ENCODE measurements at regions not wholly inside any gene's neighbourhood (a gene's known extent, or its start where the extent isn't known, plus 50 kb on each side); places are given as distances from the start of the nearest gene placed in this dataset.

- H3K36me3 ChIP-seq (ENCODE audit: control insufficient read depth, insufficient read depth, low read length): no peaks in the 10 kb centered on the region
- DNase-seq (ENCODE audit: extremely low read depth in 1 of 4, low spot score in 3 of 4) (peak in 2 of 4 experiments; percentile 21 to 23), ATAC-seq (0 out of 3 replicates have a peak, but pooled peaks have one; percentile 15), FAIRE-seq (no peak)
- no peak overlapping the region for H3K4me3 ChIP-seq
- no peaks in the 10 kb centered on the region for H3K9me3 ChIP-seq (replicated peaks; ENCODE audit: control insufficient read depth, insufficient read depth, low read depth, low read length)
- intact Hi-C loops (cut with micrococcal nuclease) (no loop called here), in situ Hi-C loops (cut with MboI) (no loop called here)
- no peak overlapping the region for H3K4me2 ChIP-seq (ENCODE audit: insufficient read depth, low read length)
- H3K27me3 ChIP-seq (ENCODE audit: control insufficient read depth in 2 of 2, insufficient read depth in 2 of 2, low read length in 2 of 2): peaks cover 17 to 19% of the 10 kb centered on the region in 2 experiments; a peak in 4 of 5 replicates
- ChIA-PET POLR2A (no interaction called here), CTCF (ENCODE audit: low intra/inter-chr PET ratio) (no interaction called here)
- no peak overlapping the region for H2AFZ ChIP-seq (ENCODE audit: low read depth, low read length)
- H3K9ac ChIP-seq (ENCODE audit: insufficient read depth in 1 of 2, low read depth in 2 of 2, low read length in 2 of 2): no peak overlapping the region
- BruUV-seq (replicated peaks): no TSS peak
- H3K4me1 ChIP-seq (replicated peaks in 1 of 2; ENCODE audit: control insufficient read depth in 2 of 2, insufficient read depth in 2 of 2, low read length in 2 of 2): peaks cover 0 to 2% of the 10 kb centered on the region in 2 experiments; a peak in 1 of 5 replicates
- TF ChIP-seq FOSL1 (tag; conservative IDR thresholded peaks at IDR 0.05) (peak; percentile 37), ZNF778 (CRISPR knock-in tag; IDR thresholded peaks at IDR 0.05) (no peak)
- no peaks in the 10 kb centered on the region for H3K9me1 ChIP-seq (ENCODE audit: control insufficient read depth, insufficient read depth, low read length)
- H3K27ac ChIP-seq (ENCODE audit: extremely low read depth, low read depth, low read length): no peak overlapping the region
- no peaks in the 10 kb centered on the region for H4K20me1 ChIP-seq (replicated peaks; ENCODE audit: control insufficient read depth, insufficient read depth, low read length)
- no peaks in the 10 kb centered on the region for H3K79me2 ChIP-seq (ENCODE audit: control insufficient read depth, insufficient read depth, low read length)
Observed at GRCh38 chr3:15151166-15151565, 52.2 kb upstream of the RBSN start.

GRCh38 chr3:15152184-15152583 lies 53.2 kb upstream of the RBSN start:
- Histone ChIP-seq H3K9me1 (ENCODE audit: control insufficient read depth, insufficient read depth, low read length) (no peaks in the 10 kb centered on the region), H3K27ac (ENCODE audit: extremely low read depth, low read depth, low read length) (no peak overlapping the region), H3K9ac (ENCODE audit: insufficient read depth in 1 of 2, low read depth in 2 of 2, low read length in 2 of 2) (no peak overlapping the region), H3K79me2 (ENCODE audit: control insufficient read depth, insufficient read depth, low read length) (no peaks in the 10 kb centered on the region), H3K9me3 (replicated peaks; ENCODE audit: control insufficient read depth, insufficient read depth, low read depth, low read length) (peaks cover under 1% of the 10 kb centered on the region; the same call in 1 of the 2 replicates), H4K20me1 (replicated peaks; ENCODE audit: control insufficient read depth, insufficient read depth, low read length) (no peaks in the 10 kb centered on the region), H3K4me1 (replicated peaks in 1 of 2; ENCODE audit: control insufficient read depth in 2 of 2, insufficient read depth in 2 of 2, low read length in 2 of 2) (peaks cover 0 to 2% of the 10 kb centered on the region in 2 experiments; a peak in 1 of 5 replicates), H3K36me3 (ENCODE audit: control insufficient read depth, insufficient read depth, low read length) (no peaks in the 10 kb centered on the region), H3K4me3 (no peak overlapping the region), H3K27me3 (ENCODE audit: control insufficient read depth in 2 of 2, insufficient read depth in 2 of 2, low read length in 2 of 2) (peaks cover 13% of the 10 kb centered on the region in 2 experiments; a peak in 4 of 5 replicates), H3K4me2 (ENCODE audit: insufficient read depth, low read length) (no peak overlapping the region), H2AFZ (ENCODE audit: low read depth, low read length) (no peak overlapping the region)
- CTCF ChIA-PET (ENCODE audit: low intra/inter-chr PET ratio): no interaction called here
- POLR2A ChIA-PET: interaction anchor here (1.1 kb wide), 1 partner anchor 9 kb away, joined by 3 read pairs; no protein-coding TSS in a partner anchor
- 0% methylated on average over 2 of the region's 2 CpGs for WGBS (ENCODE audit: insufficient coverage, low coverage, missing lambda C conversion rate)
- intact Hi-C loops (cut with micrococcal nuclease): no loop called here
- in situ Hi-C loops (cut with MboI): no loop called here
- ATAC-seq (no peak), FAIRE-seq (no peak), DNase-seq (ENCODE audit: extremely low read depth in 1 of 4, low spot score in 3 of 4) (no peak)
- BruUV-seq (replicated peaks): no TSS peak
- TF ChIP-seq ZNF253 (CRISPR knock-in tag; conservative IDR thresholded peaks at IDR 0.05) (no peak), NCOA2 (IDR thresholded peaks at IDR 0.05; ENCODE audit: partially characterized antibody in 2 of 2) (no peak), NFYB (IDR thresholded peaks at IDR 0.05; ENCODE audit: extremely low read depth, insufficient read length) (no peak), POLR2A (conservative IDR thresholded peaks at IDR 0.05) (no peak), RAD51 (IDR thresholded peaks at IDR 0.05; ENCODE audit: borderline replicate concordance, low read depth) (no peak), SAFB2 (IDR thresholded peaks at IDR 0.05; ENCODE audit: borderline replicate concordance, low read depth, low read length, severe bottlenecking) (no peak), ZNF197 (CRISPR knock-in tag; IDR thresholded peaks at IDR 0.05; ENCODE audit: low read depth) (no peak), ZNF174 (CRISPR knock-in tag; IDR thresholded peaks at IDR 0.05) (no peak), MIER1 (IDR thresholded peaks at IDR 0.05; ENCODE audit: low read depth) (no peak), PBX2 (CRISPR knock-in tag; IDR thresholded peaks at IDR 0.05; ENCODE audit: low read depth) (no peak), PBX2 (tag; conservative IDR thresholded peaks at IDR 0.05; ENCODE audit: low read depth) (no peak), SAFB (IDR thresholded peaks at IDR 0.05; ENCODE audit: borderline replicate concordance, low read depth, low read length) (no peak)

All from K562 (cell line).